ENCODE measurements at regions not wholly inside any gene's neighbourhood (a gene's known extent, or its start where the extent isn't known, plus 50 kb on each side); places are given as distances from the start of the nearest gene placed in this dataset.
"Not testable (repeated sequence)": the region's sequence is repeated elsewhere in the genome, so short reads cannot be mapped to it uniquely, and the experiment has no call there.

DNA sequence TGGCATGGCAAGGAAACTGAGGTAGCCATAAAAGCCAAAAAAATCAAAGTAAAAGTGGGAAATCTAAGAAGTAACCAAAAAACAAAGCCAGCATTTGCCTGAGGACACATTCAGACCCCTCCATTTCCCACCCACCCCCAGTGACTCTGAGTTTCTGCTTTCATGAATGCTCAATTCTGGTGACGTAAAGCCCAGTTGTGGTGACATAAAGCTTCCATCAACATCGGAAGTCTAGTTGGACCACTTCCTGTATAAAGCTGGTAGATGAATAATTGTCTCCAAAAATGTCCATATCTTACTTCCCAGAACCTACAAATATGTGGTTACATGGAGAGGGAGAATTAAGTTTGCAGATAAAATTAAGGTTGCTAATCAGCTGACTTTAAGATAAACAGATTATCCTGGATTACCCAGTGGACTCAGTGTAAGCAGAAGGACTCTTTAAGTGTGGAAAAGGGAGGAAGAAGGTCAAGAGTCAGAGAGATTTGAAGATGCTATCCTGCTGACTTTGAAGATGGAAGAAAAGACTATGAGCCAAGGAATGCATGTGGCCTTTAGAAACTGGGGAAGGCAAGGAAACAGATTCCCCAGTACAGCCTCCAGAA is 62.0 kb upstream of the ST3GAL6 start:
- TF ChIP-seq, protein P1, sequence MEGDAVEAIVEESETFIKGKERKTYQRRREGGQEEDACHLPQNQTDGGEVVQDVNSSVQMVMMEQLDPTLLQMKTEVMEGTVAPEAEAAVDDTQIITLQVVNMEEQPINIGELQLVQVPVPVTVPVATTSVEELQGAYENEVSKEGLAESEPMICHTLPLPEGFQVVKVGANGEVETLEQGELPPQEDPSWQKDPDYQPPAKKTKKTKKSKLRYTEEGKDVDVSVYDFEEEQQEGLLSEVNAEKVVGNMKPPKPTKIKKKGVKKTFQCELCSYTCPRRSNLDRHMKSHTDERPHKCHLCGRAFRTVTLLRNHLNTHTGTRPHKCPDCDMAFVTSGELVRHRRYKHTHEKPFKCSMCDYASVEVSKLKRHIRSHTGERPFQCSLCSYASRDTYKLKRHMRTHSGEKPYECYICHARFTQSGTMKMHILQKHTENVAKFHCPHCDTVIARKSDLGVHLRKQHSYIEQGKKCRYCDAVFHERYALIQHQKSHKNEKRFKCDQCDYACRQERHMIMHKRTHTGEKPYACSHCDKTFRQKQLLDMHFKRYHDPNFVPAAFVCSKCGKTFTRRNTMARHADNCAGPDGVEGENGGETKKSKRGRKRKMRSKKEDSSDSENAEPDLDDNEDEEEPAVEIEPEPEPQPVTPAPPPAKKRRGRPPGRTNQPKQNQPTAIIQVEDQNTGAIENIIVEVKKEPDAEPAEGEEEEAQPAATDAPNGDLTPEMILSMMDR (conservative IDR thresholded peaks at IDR 0.05; ENCODE audit: low read length), result no peak
- no peak for DNase-seq (ENCODE audit: low read depth)
- H3K4me3 ChIP-seq (ENCODE audit: low read length), result no peak overlapping the region

DNA sequence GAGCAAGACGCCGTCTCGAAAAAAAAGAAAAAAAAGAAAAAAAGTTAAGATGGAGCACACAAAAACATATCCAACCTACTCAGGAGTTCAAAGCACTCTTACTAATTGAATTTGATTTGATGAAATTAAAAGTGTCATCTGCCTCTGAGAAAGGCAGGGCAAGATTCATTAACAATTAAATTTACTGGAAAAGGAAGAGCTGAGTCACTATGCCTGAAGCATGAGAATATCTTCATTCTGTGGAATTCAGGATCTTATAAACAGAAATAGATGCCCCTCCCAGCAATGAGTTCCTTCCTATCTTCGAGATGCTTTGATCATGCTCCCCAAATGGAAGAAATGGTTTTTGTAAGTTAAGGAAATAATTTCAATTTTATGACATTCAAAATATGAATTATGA is 61.0 kb upstream of the ST3GAL6 start:
- no peak overlapping the region for H3K4me3 ChIP-seq (ENCODE audit: low read length)
- TF ChIP-seq, protein P1 (conservative IDR thresholded peaks at IDR 0.05; ENCODE audit: low read length), result no peak
- no peak for DNase-seq (ENCODE audit: low read depth)

DNA sequence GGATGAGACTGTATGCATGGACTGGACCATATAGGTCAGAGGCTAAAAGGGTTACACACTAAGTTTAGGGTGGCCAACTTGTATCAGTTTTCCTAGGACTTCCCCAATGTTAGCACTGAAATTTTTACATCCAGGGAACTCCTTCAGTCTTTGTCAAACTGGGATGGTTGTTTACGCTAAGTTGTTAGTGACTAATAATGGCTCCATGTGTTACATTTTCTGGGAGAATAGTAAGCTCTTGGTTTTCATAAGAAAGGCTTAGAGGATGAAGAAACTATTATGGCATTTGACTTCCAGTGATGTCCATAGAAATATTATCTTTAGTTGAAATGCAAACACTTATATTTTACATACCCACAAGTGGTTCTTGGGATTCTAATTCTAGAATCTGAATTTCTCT is 57.9 kb upstream of the ST3GAL6 start:
- no peak overlapping the region for H3K4me3 ChIP-seq (ENCODE audit: low read length)
- no peak for DNase-seq (ENCODE audit: low read depth)
- TF ChIP-seq, protein P1 (conservative IDR thresholded peaks at IDR 0.05; ENCODE audit: low read length), result no peak

DNA sequence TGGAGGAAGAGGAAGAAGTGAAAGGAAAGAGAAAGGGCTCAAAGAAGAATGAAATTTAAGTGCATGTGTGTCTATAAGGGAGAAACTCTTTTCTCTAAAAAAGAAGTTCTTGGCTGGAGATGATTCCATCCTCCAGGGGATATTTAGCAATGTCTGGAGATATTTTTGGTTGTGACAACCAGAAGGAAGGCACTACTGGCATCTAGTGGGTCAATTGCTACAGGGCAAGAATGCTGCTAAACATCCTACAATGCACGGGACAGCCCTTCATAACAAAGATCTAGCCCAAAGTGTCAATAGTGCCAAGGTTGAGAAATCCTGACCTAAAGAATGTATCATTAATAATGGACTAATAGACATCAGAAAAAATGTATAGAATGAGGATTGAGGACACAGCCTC is 57.4 kb upstream of the ST3GAL6 start:
- no peak for DNase-seq (ENCODE audit: low read depth)
- TF ChIP-seq, protein P1 (conservative IDR thresholded peaks at IDR 0.05; ENCODE audit: low read length), result 0 out of 2 replicates have a peak, but pooled peaks have one; percentile 5

DNA sequence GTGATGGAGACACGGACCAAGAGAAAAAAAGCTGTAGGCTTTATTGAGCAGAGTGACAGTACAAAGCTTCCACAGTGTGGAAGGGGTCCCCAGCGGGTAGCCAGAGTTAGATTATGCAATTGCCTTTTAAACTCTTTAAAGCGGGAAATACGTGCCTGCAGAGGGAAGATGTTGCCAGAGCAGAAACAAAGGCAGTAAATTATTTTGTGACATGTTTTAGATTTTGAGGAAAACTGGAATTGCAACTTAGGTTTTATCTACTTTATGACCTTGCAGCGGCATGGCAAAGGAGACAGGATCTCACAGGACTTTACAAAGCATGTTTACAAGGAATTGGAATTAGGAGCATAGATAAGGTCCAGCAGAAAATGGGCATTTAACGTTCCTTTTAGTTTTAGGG is 54.5 kb upstream of the ST3GAL6 start:
- not testable (repeated sequence) for H3K4me3 ChIP-seq (ENCODE audit: low read length); DNase-seq (ENCODE audit: low read depth)

More for the DNA sequence above, 57.4 kb upstream of the ST3GAL6 start:
- no peak overlapping the region for H3K4me3 ChIP-seq (ENCODE audit: low read length)

DNA sequence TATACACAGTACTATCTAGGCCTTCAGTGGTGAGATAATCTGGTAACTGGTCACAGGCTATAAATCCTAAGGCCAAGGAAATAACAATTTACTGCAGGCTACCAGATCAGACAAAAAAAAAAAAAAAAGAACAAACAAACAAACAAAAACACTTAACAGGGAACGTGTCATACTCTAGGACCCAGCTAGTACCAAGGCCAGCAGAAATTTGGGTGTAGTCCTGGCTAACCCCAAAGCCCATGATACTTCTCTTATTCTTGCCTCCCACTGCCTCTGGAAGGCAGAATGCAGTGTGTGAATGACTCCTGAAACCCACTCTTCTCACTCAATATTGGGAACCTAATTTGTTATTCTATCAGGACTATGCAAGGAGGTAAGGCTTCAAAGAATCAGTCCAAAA is 53.7 kb upstream of the ST3GAL6 start:
- TF ChIP-seq, protein P1 (conservative IDR thresholded peaks at IDR 0.05; ENCODE audit: low read length), result no peak
- H3K4me3 ChIP-seq (ENCODE audit: low read length), result no peak overlapping the region

DNA sequence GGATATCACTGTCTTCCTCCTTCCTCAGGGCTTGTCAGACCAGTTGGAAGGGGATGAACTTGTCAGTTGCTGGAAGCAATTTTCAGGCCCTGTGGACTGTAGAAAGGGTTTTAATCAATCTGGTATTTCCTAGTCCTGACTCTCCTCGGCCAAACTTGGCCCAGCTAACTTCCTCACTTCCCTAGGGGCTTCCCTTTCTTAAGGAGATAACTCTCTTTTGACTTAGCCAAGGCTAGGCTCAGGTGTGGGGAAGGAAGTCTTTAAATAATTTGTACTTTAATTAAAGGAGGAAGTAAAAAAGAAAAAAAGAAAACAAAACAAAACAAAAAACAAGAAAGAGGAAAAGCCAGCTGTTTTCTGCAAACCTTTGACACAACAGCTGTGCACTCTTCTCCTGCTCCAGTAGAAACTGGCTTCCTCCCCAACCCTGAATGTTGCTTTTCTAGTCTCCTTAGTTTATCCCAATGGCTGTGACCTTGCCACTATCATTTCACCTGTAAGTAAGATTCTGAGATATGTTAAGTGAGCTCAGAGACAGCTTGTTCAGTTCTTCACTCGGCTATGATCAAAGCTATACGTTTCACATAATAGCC is 53.0 kb upstream of the ST3GAL6 start:
- DNase-seq (ENCODE audit: low read depth), result no peak
- TF ChIP-seq, protein P1 (conservative IDR thresholded peaks at IDR 0.05; ENCODE audit: low read length), result no peak
- no peak overlapping the region for H3K4me3 ChIP-seq (ENCODE audit: low read length)

More for the DNA sequence above, 53.7 kb upstream of the ST3GAL6 start:
- no peak for DNase-seq (ENCODE audit: low read depth)

All from AG10803 (cell line).